H9 (cell line): ENCODE measurements at regions not wholly inside any gene's neighbourhood (a gene's known extent, or its start where the extent isn't known, plus 50 kb on each side); places are given as distances from the start of the nearest gene placed in this dataset.
A peak's percentile ranks its signal among the peaks of the same experiment; 100 is the strongest.

Source experiments
- DNase-seq: peaks from one replicate; pipeline ENCODE4 v3.0.0-alpha.2; 2017
- H2AFZ ChIP-seq: one replicate; pipeline ENCODE4 v1.6.1; 2013; ENCODE audit warnings: mild to moderate bottlenecking, low read length, control low read depth, moderate library complexity
- H2AK5ac ChIP-seq: 2 replicates; pipeline ENCODE4 v1.6.1; 2013; ENCODE audit warnings: low read length, control low read depth, mixed read lengths; ENCODE audit not compliant: insufficient read length
- H2BK120ac ChIP-seq: one replicate; pipeline ENCODE4 v1.6.1; 2013; ENCODE audit warnings: low read depth, mild to moderate bottlenecking, low read length, control low read depth, inconsistent platforms; ENCODE audit not compliant: poor library complexity, severe bottlenecking
- H2BK12ac ChIP-seq: 2 replicates; pipeline ENCODE4 v1.6.1; 2013; ENCODE audit warnings: low read length, control low read depth, mixed read lengths, low read depth; ENCODE audit not compliant: insufficient read length
- H2BK15ac ChIP-seq: 2 replicates; pipeline ENCODE4 v1.6.1; 2013; ENCODE audit warnings: low read depth, low read length, control low read depth
- H2BK20ac ChIP-seq: one replicate; pipeline ENCODE4 v1.6.1; 2013; ENCODE audit warnings: low read depth, mild to moderate bottlenecking, low read length, control low read depth, inconsistent platforms; ENCODE audit not compliant: poor library complexity, severe bottlenecking
- H2BK5ac ChIP-seq: 2 replicates; pipeline ENCODE4 v1.6.1; 2013; ENCODE audit warnings: low read length, control low read depth, mixed read lengths; ENCODE audit not compliant: insufficient read length
- H3K14ac ChIP-seq: 2 replicates; pipeline ENCODE4 v1.6.1; 2013; ENCODE audit warnings: low read length, control low read depth; ENCODE audit not compliant: insufficient read depth
- H3K18ac ChIP-seq: 2 replicates; pipeline ENCODE4 v1.6.1; 2013; ENCODE audit warnings: low read depth, mild to moderate bottlenecking, mixed read lengths, low read length, control low read depth; ENCODE audit not compliant: insufficient read length
- H3K23ac ChIP-seq: 2 replicates; pipeline ENCODE4 v1.6.1; 2013; ENCODE audit warnings: low read length, control low read depth, mixed read lengths, low read depth; ENCODE audit not compliant: insufficient read length
- H3K23me2 ChIP-seq: 2 replicates; pipeline ENCODE4 v1.6.1; 2013; ENCODE audit warnings: low read depth, mild to moderate bottlenecking, mixed read lengths, low read length, control low read depth; ENCODE audit not compliant: insufficient read length, poor library complexity, severe bottlenecking
- H3K27ac ChIP-seq: 2 replicates; pipeline ENCODE4 v1.5.1; 2013; ENCODE audit warnings: low read length, control low read depth, mixed read lengths, low read depth; ENCODE audit not compliant: insufficient read length
- H3K27me3 ChIP-seq: 2 replicates; pipeline ENCODE4 v1.6.1; 2013; ENCODE audit warnings: low read length, control low read depth, inconsistent platforms; ENCODE audit not compliant: insufficient read depth
- H3K4ac ChIP-seq: 2 replicates; pipeline ENCODE4 v1.6.1; 2013; ENCODE audit warnings: low read depth, mild to moderate bottlenecking, control low read depth, inconsistent platforms, low read length, moderate library complexity
- H3K4me1 ChIP-seq: 2 replicates; pipeline ENCODE4 v1.6.1; 2013; ENCODE audit warnings: low read length, control low read depth, inconsistent platforms; ENCODE audit not compliant: insufficient read depth
- H3K4me2 ChIP-seq: 2 replicates; pipeline ENCODE4 v1.6.1; 2013; ENCODE audit warnings: low read length, control low read depth, mixed read lengths; ENCODE audit not compliant: insufficient read length, insufficient read depth
- H3K56ac ChIP-seq: 2 replicates; pipeline ENCODE4 v1.6.1; 2013; ENCODE audit warnings: low read depth, mild to moderate bottlenecking, mixed read lengths, low read length, control low read depth; ENCODE audit not compliant: insufficient read length
- H3K79me1 ChIP-seq: 2 replicates; pipeline ENCODE4 v1.6.1; 2013; ENCODE audit warnings: low read depth, mild to moderate bottlenecking, moderate library complexity, low read length, control low read depth, inconsistent platforms; ENCODE audit not compliant: insufficient read depth, poor library complexity, severe bottlenecking
- H3K79me2 ChIP-seq: 2 replicates; pipeline ENCODE4 v1.6.1; 2013; ENCODE audit warnings: low read length, control low read depth, inconsistent platforms; ENCODE audit not compliant: insufficient read depth
- H3K9ac ChIP-seq: 2 replicates; pipeline ENCODE4 v1.6.1; 2013; ENCODE audit warnings: low read length, control low read depth, mixed read lengths; ENCODE audit not compliant: insufficient read length; ENCODE audit errors: extremely low read depth
- H3K9me3 ChIP-seq: one replicate; pipeline ENCODE4 v1.6.1; 2013; ENCODE audit warnings: low read depth, low read length, inconsistent platforms; ENCODE audit not compliant: control insufficient read depth
- H3T11ph ChIP-seq: one replicate; pipeline ENCODE4 v1.6.1; 2013; ENCODE audit warnings: mild to moderate bottlenecking, low read length, control low read depth, inconsistent platforms
- H4K20me1 ChIP-seq: one replicate; pipeline ENCODE4 v1.6.1; 2013; ENCODE audit not compliant: control insufficient read depth, insufficient read length, insufficient read depth
- H4K5ac ChIP-seq: 2 replicates; pipeline ENCODE4 v1.6.1; 2013; ENCODE audit warnings: low read depth, mild to moderate bottlenecking, mixed read lengths, low read length, control low read depth; ENCODE audit not compliant: insufficient read length
- H4K8ac ChIP-seq: replicated peaks from 2 replicates; pipeline ENCODE4 v1.6.1; 2013; ENCODE audit warnings: low read length, control low read depth, mixed read lengths, low read depth; ENCODE audit not compliant: insufficient read length
- H4K91ac ChIP-seq: 2 replicates; pipeline ENCODE4 v1.6.1; 2013; ENCODE audit warnings: low read depth, mild to moderate bottlenecking, moderate library complexity, mixed read lengths, low read length, control low read depth; ENCODE audit not compliant: insufficient read length
- H3K27ac Mint-ChIP-seq, 3 experiments: 2 replicates in 2 of 3; 3 replicates in 1 of 3; pipeline ENCODE4 v1.8.0; 2020 to 2021; ENCODE audit warnings: mixed read lengths in 3 of 3, mild to moderate bottlenecking in 1 of 3, moderate library complexity in 1 of 3
- H3K27me3 Mint-ChIP-seq: 2 replicates; pipeline ENCODE4 v1.8.0; 2021; ENCODE audit warnings: low read depth, mild to moderate bottlenecking, moderate library complexity, mixed read lengths
- H3K36me3 Mint-ChIP-seq, 3 experiments: 2 replicates in 2 of 3; 3 replicates in 1 of 3; pipeline ENCODE4 v1.8.0; 2020 to 2021; ENCODE audit warnings: low read depth in 3 of 3, mixed read lengths in 3 of 3; ENCODE audit not compliant: insufficient read depth in 1 of 3
- H3K4me1 Mint-ChIP-seq, 2 experiments: 2 replicates each; pipeline ENCODE4 v1.8.0; 2020; ENCODE audit warnings: mixed read lengths in 2 of 2
- H3K4me3 Mint-ChIP-seq, 2 experiments: 2 replicates in 1 of 2; 3 replicates in 1 of 2; pipeline ENCODE4 v1.8.0; 2020 to 2021; ENCODE audit warnings: mild to moderate bottlenecking in 2 of 2, mixed read lengths in 2 of 2, moderate library complexity in 1 of 2
- H3K9me3 Mint-ChIP-seq, 2 experiments: 2 replicates in 1 of 2; 3 replicates in 1 of 2; pipeline ENCODE4 v1.8.0; 2020; ENCODE audit warnings: mild to moderate bottlenecking in 2 of 2, mixed read lengths in 2 of 2, moderate library complexity in 1 of 2
- CTCF ChIP-seq: fragments of 200-600 bp; sonication (generic); conservative IDR thresholded peaks from 3 replicates; pipeline ENCODE4 v1.8.0; 2021; ENCODE audit warnings: antibody characterized with exemption, mild to moderate bottlenecking
- WGBS: extraction: QIAGEN DNeasy Blood & Tissue Kit; methylation state at CpG from one replicate; pipeline ENCODE4 v1.1.7; 2013; ENCODE audit warnings: missing lambda C conversion rate, low lambda C conversion rate, mixed read lengths; ENCODE audit not compliant: insufficient read length; ENCODE audit errors: extremely low coverage; 5-methylcytosine and 5-hydroxymethylcytosine counted together

GRCh38 chr6:139597771-139598755 is 223.6 kb upstream of the CITED2 start:
- H2BK5ac ChIP-seq: no peak overlapping the region
- H3K4me2 ChIP-seq: no peak overlapping the region
- H4K20me1 ChIP-seq: no peaks in the 10 kb centered on the region
- H3K4ac ChIP-seq: no peak overlapping the region
- no peak overlapping the region for H3K56ac ChIP-seq
- no peaks in the 10 kb centered on the region for H3K9me3 ChIP-seq
- no peaks in the 10 kb centered on the region; the same call in 1 of the 2 replicates for H3K4me1 ChIP-seq
- no peak for TF ChIP-seq CTCF
- peak overlapping the region in 2 of 3 experiments; percentile 23 to 68; a peak in 4 of 7 replicates for H3K27ac Mint-ChIP-seq
- no peak overlapping the region for H3K9ac ChIP-seq
- H3K79me2 ChIP-seq: no peaks in the 10 kb centered on the region
- no peak overlapping the region for H2BK15ac ChIP-seq
- no peak overlapping the region for H4K5ac ChIP-seq
- H3K4me1 Mint-ChIP-seq: peaks cover 32 to 44% of the 10 kb centered on the region in 2 experiments
- H3K18ac ChIP-seq: no peak overlapping the region
- H4K8ac ChIP-seq: no peak overlapping the region
- no peaks in the 10 kb centered on the region for H3K9me3 Mint-ChIP-seq
- whole genome bisulfite sequencing: no CpG with 5 or more reads among the region's 7 CpGs
- no peaks in the 10 kb centered on the region for H3K36me3 Mint-ChIP-seq
- H2AFZ ChIP-seq: no peak overlapping the region
- H4K91ac ChIP-seq: no peak overlapping the region
- DNase-seq: no peak
- no peak overlapping the region for H2AK5ac ChIP-seq
- H3K23ac ChIP-seq: no peak overlapping the region
- H2BK12ac ChIP-seq: no peak overlapping the region
- no peaks in the 10 kb centered on the region for H3K27me3 ChIP-seq
- H3K14ac ChIP-seq: no peak overlapping the region
- H3K23me2 ChIP-seq: no peaks in the 10 kb centered on the region
- H3K79me1 ChIP-seq: no peaks in the 10 kb centered on the region
- no peak overlapping the region for H2BK120ac ChIP-seq
- H3K4me3 Mint-ChIP-seq: no peak overlapping the region
- no peak overlapping the region for H2BK20ac ChIP-seq
- H3K27me3 Mint-ChIP-seq: no peaks in the 10 kb centered on the region
- H3T11ph ChIP-seq: no peak overlapping the region
- no peak overlapping the region for H3K27ac ChIP-seq
